ENCODE measurements at regions not wholly inside any gene's neighbourhood (a gene's known extent, or its start where the extent isn't known, plus 50 kb on each side); places are given as distances from the start of the nearest gene placed in this dataset.
"Not testable (repeated sequence)": the region's sequence is repeated elsewhere in the genome, so short reads cannot be mapped to it uniquely, and the experiment has no call there.

- DNase-seq (ENCODE audit: low read depth in 2 of 2) = no peak
These were observed 233.0 kb upstream of the MAD2L1 start for GRCh38 chr4:120299631-120300030.

GRCh38 chr4:120293341-120293740, 226.7 kb upstream of the MAD2L1 start:
- DNase-seq (ENCODE audit: low read depth in 2 of 2) = no peak

- no peak for DNase-seq (ENCODE audit: low read depth in 2 of 2)
These were observed 224.9 kb upstream of the MAD2L1 start for GRCh38 chr4:120291541-120291940.

- DNase-seq (ENCODE audit: low read depth in 2 of 2) = no peak
These were observed 223.9 kb upstream of the MAD2L1 start for GRCh38 chr4:120290553-120290952.

GRCh38 chr4:120286813-120287212, 220.2 kb upstream of the MAD2L1 start:
- DNase-seq (ENCODE audit: low read depth in 2 of 2) = no peak

GRCh38 chr4:120281581-120281980, 214.9 kb upstream of the MAD2L1 start:
- DNase-seq (ENCODE audit: low read depth in 2 of 2) = no peak

- DNase-seq (ENCODE audit: low read depth in 2 of 2) = no peak
These were observed 210.7 kb upstream of the MAD2L1 start for GRCh38 chr4:120277391-120277790.

- DNase-seq (ENCODE audit: low read depth in 2 of 2) = no peak
These were observed 200.0 kb upstream of the MAD2L1 start for GRCh38 chr4:120266602-120267001.

GRCh38 chr4:120263618-120264017, 197.0 kb upstream of the MAD2L1 start:
- DNase-seq (ENCODE audit: low read depth in 2 of 2) = no peak

GRCh38 chr4:120261117-120261516, 194.5 kb upstream of the MAD2L1 start:
- DNase-seq (ENCODE audit: low read depth in 2 of 2) = no peak

GRCh38 chr4:120256112-120256775, 189.6 kb upstream of the MAD2L1 start:
- not testable (repeated sequence) for DNase-seq (ENCODE audit: low read depth in 2 of 2)

- no peak for DNase-seq (ENCODE audit: low read depth in 2 of 2)
These were observed 171.8 kb upstream of the MAD2L1 start for GRCh38 chr4:120238277-120238973.

GRCh38 chr4:120236873-120237272, 170.2 kb upstream of the MAD2L1 start:
- DNase-seq (ENCODE audit: low read depth in 2 of 2) = no peak

GRCh38 chr4:120232050-120232449, 165.4 kb upstream of the MAD2L1 start:
- no peak for DNase-seq (ENCODE audit: low read depth in 2 of 2)

- DNase-seq (ENCODE audit: low read depth in 2 of 2) = no peak
These were observed 161.4 kb upstream of the MAD2L1 start for GRCh38 chr4:120228086-120228485.

GRCh38 chr4:120227554-120227953, 160.9 kb upstream of the MAD2L1 start:
- DNase-seq (ENCODE audit: low read depth in 2 of 2) = no peak

- DNase-seq (ENCODE audit: low read depth in 2 of 2) = no peak
These were observed 158.9 kb upstream of the MAD2L1 start for GRCh38 chr4:120225527-120225926.

GRCh38 chr4:120218981-120219380, 152.3 kb upstream of the MAD2L1 start:
- no peak for DNase-seq (ENCODE audit: low read depth in 2 of 2)

GRCh38 chr4:120215350-120215749, 148.7 kb upstream of the MAD2L1 start:
- no peak for DNase-seq (ENCODE audit: low read depth in 2 of 2)

GRCh38 chr4:120211408-120212015, 144.9 kb upstream of the MAD2L1 start:
- no peak for DNase-seq (ENCODE audit: low read depth in 2 of 2)

- DNase-seq (ENCODE audit: low read depth in 2 of 2) = no peak
These were observed 143.1 kb upstream of the MAD2L1 start for GRCh38 chr4:120209706-120210105.

GRCh38 chr4:120207021-120207420, 140.4 kb upstream of the MAD2L1 start:
- no peak for DNase-seq (ENCODE audit: low read depth in 2 of 2)

- no peak for DNase-seq (ENCODE audit: low read depth in 2 of 2)
These were observed 135.6 kb upstream of the MAD2L1 start for GRCh38 chr4:120202222-120202621.
